Esophagus muscularis mucosa (tissue), 4 donors: ENCODE measurements at regions not wholly inside any gene's neighbourhood (a gene's known extent, or its start where the extent isn't known, plus 50 kb on each side); places are given as distances from the start of the nearest gene placed in this dataset.

Source experiments
- EP300 ChIP-seq: sonication (generic); formaldehyde crosslinking; IDR thresholded peaks from one replicate; pipeline ENCODE4 v1.6.1; 2017; ENCODE audit warnings: antibody characterized with exemption
- POLR2A ChIP-seq: fragments of 450-650 bp; IDR thresholded peaks from one replicate; pipeline ENCODE4 v1.6.1; 2017; ENCODE audit warnings: antibody characterized with exemption, moderate library complexity, mild to moderate bottlenecking, low read depth
- POLR2AphosphoS5 ChIP-seq, 2 donors: sonication (generic); formaldehyde crosslinking; IDR thresholded peaks; one replicate each; pipeline ENCODE4 v1.6.1; 2017; ENCODE audit warnings: antibody characterized with exemption in 2 of 2
- TF ChIP-seq, protein P1 (sequence below), 3 experiments: fragments of 200-600 bp in 2 of 3; fragments of 450-650 bp in 1 of 3; sonication (generic) in 2 of 3; IDR thresholded peaks; one replicate each; pipeline ENCODE4 v1.5.1; 2017 to 2019; ENCODE audit warnings: antibody characterized with exemption in 3 of 3, mild to moderate bottlenecking in 2 of 3, moderate library complexity in 1 of 3

- TF ChIP-seq, protein P1, sequence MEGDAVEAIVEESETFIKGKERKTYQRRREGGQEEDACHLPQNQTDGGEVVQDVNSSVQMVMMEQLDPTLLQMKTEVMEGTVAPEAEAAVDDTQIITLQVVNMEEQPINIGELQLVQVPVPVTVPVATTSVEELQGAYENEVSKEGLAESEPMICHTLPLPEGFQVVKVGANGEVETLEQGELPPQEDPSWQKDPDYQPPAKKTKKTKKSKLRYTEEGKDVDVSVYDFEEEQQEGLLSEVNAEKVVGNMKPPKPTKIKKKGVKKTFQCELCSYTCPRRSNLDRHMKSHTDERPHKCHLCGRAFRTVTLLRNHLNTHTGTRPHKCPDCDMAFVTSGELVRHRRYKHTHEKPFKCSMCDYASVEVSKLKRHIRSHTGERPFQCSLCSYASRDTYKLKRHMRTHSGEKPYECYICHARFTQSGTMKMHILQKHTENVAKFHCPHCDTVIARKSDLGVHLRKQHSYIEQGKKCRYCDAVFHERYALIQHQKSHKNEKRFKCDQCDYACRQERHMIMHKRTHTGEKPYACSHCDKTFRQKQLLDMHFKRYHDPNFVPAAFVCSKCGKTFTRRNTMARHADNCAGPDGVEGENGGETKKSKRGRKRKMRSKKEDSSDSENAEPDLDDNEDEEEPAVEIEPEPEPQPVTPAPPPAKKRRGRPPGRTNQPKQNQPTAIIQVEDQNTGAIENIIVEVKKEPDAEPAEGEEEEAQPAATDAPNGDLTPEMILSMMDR (IDR thresholded peaks at IDR 0.05): no peak
- TF ChIP-seq POLR2AphosphoS5 (IDR thresholded peaks at IDR 0.05): no peak
- TF ChIP-seq POLR2A: no peak
- TF ChIP-seq EP300: no peak
Observed at GRCh38 chr4:97027728-97028410, 1115.4 kb downstream of the STPG2 start.
